Lower leg skin (tissue), 4 donors: ENCODE measurements at regions not wholly inside any gene's neighbourhood (a gene's known extent, or its start where the extent isn't known, plus 50 kb on each side); places are given as distances from the start of the nearest gene placed in this dataset.

Experiments
- DNase-seq, 2 donors: peaks; one replicate each; pipeline ENCODE4 v3.0.0-alpha.2; 2019; ENCODE audit warnings: low spot score in 2 of 2
- H3K4me3 ChIP-seq: fragments of 200-600 bp; sonication (generic); 2 replicates; pipeline ENCODE4 v1.5.1; 2017; ENCODE audit warnings: mild to moderate bottlenecking, low read depth; ENCODE audit not compliant: poor library complexity, severe bottlenecking
- CTCF ChIP-seq, 3 donors: fragments of 450-650 bp; IDR thresholded peaks; one replicate each; pipeline ENCODE4 v1.5.1; 2016; ENCODE audit warnings: antibody characterized with exemption in 3 of 3, mild to moderate bottlenecking in 3 of 3, moderate library complexity in 2 of 3
- POLR2A ChIP-seq, 2 donors: fragments of 450-650 bp; IDR thresholded peaks; one replicate each; pipeline ENCODE4 v1.6.1; 2016 to 2017; ENCODE audit warnings: antibody characterized with exemption in 2 of 2, mild to moderate bottlenecking in 1 of 2, moderate library complexity in 1 of 2
- WGBS, 2 donors: methylation state at CpG; one replicate each; pipeline ENCODE4 v1.1.5; 2018; 5-methylcytosine and 5-hydroxymethylcytosine counted together
- intact Hi-C: fragments of 100-400 bp; cut with DNase I; formaldehyde crosslinking; loops from one replicate; pipeline ENCODE4 v1.15.0; 2023; ENCODE audit warnings: low total_unique reads

- TF ChIP-seq POLR2A (IDR thresholded peaks at IDR 0.05), result no peak
- intact Hi-C loops, result no loop called here
- DNase-seq, result no peak
- WGBS, 2 donors, result 36 to 42% methylated on average over 9 of the region's 9 CpGs
- H3K4me3 ChIP-seq, result no peak overlapping the region
These were observed 1480.4 kb downstream of the BRD1 start for GRCh38 chr22:48347311-48347710.

GRCh38 chr22:48346911-48347310 lies 1480.8 kb downstream of the BRD1 start:
- TF ChIP-seq POLR2A (IDR thresholded peaks at IDR 0.05) (no peak), CTCF (IDR thresholded peaks at IDR 0.05) (no peak)
- no peak for DNase-seq
- 61 to 63% methylated on average over 13 of the region's 13 CpGs for WGBS, 2 donors
- intact Hi-C loops, result no loop called here
- no peak overlapping the region for H3K4me3 ChIP-seq

- DNase-seq, result no peak
- no peak for TF ChIP-seq CTCF (IDR thresholded peaks at IDR 0.05)
- TF ChIP-seq POLR2A (IDR thresholded peaks at IDR 0.05), result no peak
- WGBS, 2 donors, result 84 to 90% methylated on average over 12 of the region's 12 CpGs
- intact Hi-C loops, result no loop called here
- no peak overlapping the region for H3K4me3 ChIP-seq
These were observed 1481.4 kb downstream of the BRD1 start for GRCh38 chr22:48346311-48346710.

- no peak for TF ChIP-seq CTCF (IDR thresholded peaks at IDR 0.05)
- TF ChIP-seq POLR2A (IDR thresholded peaks at IDR 0.05), result no peak
- H3K4me3 ChIP-seq, result no peak overlapping the region
- WGBS, 2 donors, result 87 to 88% methylated on average over 13 to 14 of the region's 14 CpGs
- intact Hi-C loops, result no loop called here
- DNase-seq, result no peak
These were observed 1482.0 kb downstream of the BRD1 start for GRCh38 chr22:48345631-48346030.

- no peak for DNase-seq
- no peak overlapping the region for H3K4me3 ChIP-seq
- no peak for TF ChIP-seq CTCF (IDR thresholded peaks at IDR 0.05)
- no peak for TF ChIP-seq POLR2A (IDR thresholded peaks at IDR 0.05)
- 73 to 78% methylated on average over 14 of the region's 14 CpGs for WGBS, 2 donors
- intact Hi-C loops, result no loop called here
These were observed 1484.2 kb downstream of the BRD1 start for GRCh38 chr22:48343461-48343860.

GRCh38 chr22:48342732-48343131 lies 1484.9 kb downstream of the BRD1 start:
- no peak overlapping the region for H3K4me3 ChIP-seq
- no peak for DNase-seq
- intact Hi-C loops, result no loop called here
- 89 to 96% methylated on average over 4 of the region's 4 CpGs for WGBS, 2 donors
- no peak for TF ChIP-seq POLR2A (IDR thresholded peaks at IDR 0.05)
- TF ChIP-seq CTCF (IDR thresholded peaks at IDR 0.05), result no peak
